ENCODE measurements at regions not wholly inside any gene's neighbourhood (a gene's known extent, or its start where the extent isn't known, plus 50 kb on each side); places are given as distances from the start of the nearest gene placed in this dataset.

GRCh38 chr3:5035113-5035512 lies 55.9 kb downstream of the BHLHE40 start:
- H3K27me3 ChIP-seq: no peaks in the 10 kb centered on the region
- no peak overlapping the region for H3K27ac ChIP-seq
- H3K4me3 ChIP-seq: no peak overlapping the region
- no peak for TF ChIP-seq CTCF (IDR thresholded peaks at IDR 0.05)
- no peaks in the 10 kb centered on the region for H3K9me3 ChIP-seq
- DNase-seq (ENCODE audit: low spot score): no peak
- no peaks in the 10 kb centered on the region for H3K4me1 ChIP-seq
- no peaks in the 10 kb centered on the region for H3K36me3 ChIP-seq

DNA sequence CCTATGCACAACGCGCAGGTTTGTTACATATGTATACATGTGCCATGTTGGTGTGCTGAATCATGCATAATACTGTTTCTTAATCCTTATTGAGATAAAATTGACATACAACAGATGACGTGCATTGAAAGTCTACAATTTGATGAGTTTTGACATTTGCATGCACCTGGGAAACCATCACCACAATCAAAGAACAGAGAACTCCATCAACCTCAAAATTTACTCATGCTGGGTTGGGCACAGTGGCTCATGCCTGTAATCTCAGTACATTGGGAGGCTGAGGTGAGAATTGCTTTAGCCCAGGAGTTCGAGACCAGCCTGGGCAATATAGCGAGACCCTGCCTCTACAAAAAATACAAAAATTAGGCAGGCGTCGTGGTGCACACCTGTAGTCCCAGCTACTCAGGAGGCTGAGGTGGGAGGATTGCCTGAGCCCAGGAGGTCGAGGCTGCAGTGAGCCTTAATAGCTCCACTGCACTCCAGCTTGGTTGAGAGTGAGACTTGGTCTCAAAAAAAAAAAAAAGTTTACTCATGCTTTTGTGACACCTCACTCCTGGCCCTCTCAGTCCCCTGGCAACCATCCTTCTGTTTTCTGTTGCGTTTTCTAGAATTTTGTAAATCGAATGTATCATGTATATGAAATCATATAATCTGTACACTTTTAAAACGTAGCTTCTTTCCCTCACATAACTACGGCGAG lies 56.6 kb downstream of the BHLHE40 start:
- H3K9me3 ChIP-seq: no peaks in the 10 kb centered on the region
- no peak overlapping the region for H3K4me3 ChIP-seq
- H3K27ac ChIP-seq: no peak overlapping the region
- H3K27me3 ChIP-seq: no peaks in the 10 kb centered on the region
- no peak for DNase-seq (ENCODE audit: low spot score)
- no peaks in the 10 kb centered on the region for H3K36me3 ChIP-seq
- no peak for TF ChIP-seq CTCF (IDR thresholded peaks at IDR 0.05)
- no peaks in the 10 kb centered on the region for H3K4me1 ChIP-seq

GRCh38 chr3:5036392-5036766 lies 57.1 kb downstream of the BHLHE40 start:
- no peak overlapping the region for H3K27ac ChIP-seq
- TF ChIP-seq CTCF (IDR thresholded peaks at IDR 0.05): no peak
- no peak for DNase-seq (ENCODE audit: low spot score)
- no peaks in the 10 kb centered on the region for H3K27me3 ChIP-seq
- H3K9me3 ChIP-seq: no peaks in the 10 kb centered on the region
- H3K4me3 ChIP-seq: no peak overlapping the region
- no peaks in the 10 kb centered on the region for H3K36me3 ChIP-seq
- H3K4me1 ChIP-seq: no peaks in the 10 kb centered on the region

GRCh38 chr3:5036858-5037257 lies 57.6 kb downstream of the BHLHE40 start:
- no peaks in the 10 kb centered on the region for H3K9me3 ChIP-seq
- no peak for DNase-seq (ENCODE audit: low spot score)

GRCh38 chr3:5039585-5039984 lies 60.3 kb downstream of the BHLHE40 start:
- no peaks in the 10 kb centered on the region for H3K9me3 ChIP-seq
- no peak overlapping the region for H3K27ac ChIP-seq
- no peaks in the 10 kb centered on the region for H3K4me1 ChIP-seq
- no peak for TF ChIP-seq CTCF (IDR thresholded peaks at IDR 0.05)
- H3K4me3 ChIP-seq: no peak overlapping the region
- no peaks in the 10 kb centered on the region for H3K36me3 ChIP-seq
- DNase-seq (ENCODE audit: low spot score): no peak
- H3K27me3 ChIP-seq: no peaks in the 10 kb centered on the region

More at GRCh38 chr3:5036858-5037257, 57.6 kb downstream of the BHLHE40 start:
- Histone ChIP-seq H3K4me1 (no peaks in the 10 kb centered on the region), H3K4me3 (no peak overlapping the region), H3K27ac (no peak overlapping the region), H3K27me3 (no peaks in the 10 kb centered on the region), H3K36me3 (no peaks in the 10 kb centered on the region)
- TF ChIP-seq CTCF (IDR thresholded peaks at IDR 0.05): no peak

DNA sequence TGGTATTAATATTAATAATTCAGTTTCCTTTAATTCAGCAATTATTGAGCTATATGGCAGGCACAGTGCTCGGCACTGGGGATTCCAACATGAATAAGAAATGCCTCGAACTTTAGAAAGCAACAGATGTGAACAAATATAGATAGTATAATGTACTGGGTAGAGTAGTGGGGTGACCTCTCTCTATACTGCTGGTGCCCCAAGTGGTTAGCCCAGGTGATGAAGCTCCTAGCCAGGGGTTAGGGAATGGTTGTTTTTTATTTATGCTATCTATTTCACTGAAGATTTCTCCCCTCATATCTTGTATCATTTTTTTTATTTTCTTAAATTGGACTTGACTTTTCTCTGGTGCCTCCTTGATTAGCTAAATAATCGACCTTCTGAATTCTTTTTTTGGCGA lies 62.1 kb downstream of the BHLHE40 start:
- no peaks in the 10 kb centered on the region for H3K36me3 ChIP-seq
- H3K4me3 ChIP-seq: no peak overlapping the region
- no peaks in the 10 kb centered on the region for H3K27me3 ChIP-seq
- TF ChIP-seq CTCF (IDR thresholded peaks at IDR 0.05): no peak
- no peak for DNase-seq (ENCODE audit: low spot score)
- no peaks in the 10 kb centered on the region for H3K9me3 ChIP-seq
- H3K4me1 ChIP-seq: no peaks in the 10 kb centered on the region
- H3K27ac ChIP-seq: no peak overlapping the region

Data from right atrium auricular region (tissue), 2 donors.